Activated T-helper 17 cell treated with anti-CD3 and anti-CD28 coated beads, Interleukin-2, amount 50 U/mL, for 72 hours (primary cell): ENCODE measurements at regions not wholly inside any gene's neighbourhood (a gene's known extent, or its start where the extent isn't known, plus 50 kb on each side); places are given as distances from the start of the nearest gene placed in this dataset.

ENCODE experiments used
- ATAC-seq: fragments of 150-1000 bp; cut with Tn5 transposase; replicated peaks from 2 replicates; pipeline ENCODE4 v1.10.0; 2021; ENCODE audit warnings: mild to moderate bottlenecking, moderate library complexity
- H3K27ac Mint-ChIP-seq: one replicate; pipeline ENCODE4 v1.8.0; 2022; ENCODE audit warnings: mixed read lengths
- H3K27me3 Mint-ChIP-seq: one replicate; pipeline ENCODE4 v1.8.0; 2022; ENCODE audit warnings: mixed read lengths
- H3K36me3 Mint-ChIP-seq: one replicate; pipeline ENCODE4 v1.8.0; 2022; ENCODE audit warnings: low read depth, mild to moderate bottlenecking, mixed read lengths
- H3K4me1 Mint-ChIP-seq: one replicate; pipeline ENCODE4 v1.8.0; 2022; ENCODE audit warnings: mixed read lengths
- H3K4me3 Mint-ChIP-seq: one replicate; pipeline ENCODE4 v1.8.0; 2022; ENCODE audit warnings: mild to moderate bottlenecking, mixed read lengths
- H3K9me3 Mint-ChIP-seq: one replicate; pipeline ENCODE4 v1.8.0; 2022; ENCODE audit warnings: mixed read lengths

DNA sequence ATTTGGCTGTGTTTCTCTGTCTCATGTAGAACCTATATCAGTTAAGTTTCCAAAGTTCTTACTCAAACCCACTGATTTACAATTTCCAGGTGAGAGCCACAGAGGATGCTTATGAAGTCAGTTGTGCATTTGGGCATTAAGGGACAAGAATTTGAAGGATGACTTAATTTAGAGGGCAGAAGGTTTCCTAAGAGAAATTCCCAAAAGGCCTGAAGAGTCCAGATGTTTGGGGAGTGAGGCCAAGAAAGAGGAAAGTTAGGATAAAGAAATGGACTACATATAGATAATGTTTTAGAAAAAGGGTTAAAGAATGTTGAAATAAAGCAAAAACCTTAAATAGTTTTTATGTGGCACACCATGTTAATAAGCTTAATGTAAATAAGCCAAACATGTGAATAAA is 338.7 kb upstream of the GRM7 start:
- Mint-ChIP-seq H3K4me1 (no peaks in the 10 kb centered on the region), H3K9me3 (no peaks in the 10 kb centered on the region), H3K4me3 (no peak overlapping the region), H3K27me3 (no peaks in the 10 kb centered on the region), H3K36me3 (no peaks in the 10 kb centered on the region), H3K27ac (no peak overlapping the region)
- no peak for ATAC-seq

DNA sequence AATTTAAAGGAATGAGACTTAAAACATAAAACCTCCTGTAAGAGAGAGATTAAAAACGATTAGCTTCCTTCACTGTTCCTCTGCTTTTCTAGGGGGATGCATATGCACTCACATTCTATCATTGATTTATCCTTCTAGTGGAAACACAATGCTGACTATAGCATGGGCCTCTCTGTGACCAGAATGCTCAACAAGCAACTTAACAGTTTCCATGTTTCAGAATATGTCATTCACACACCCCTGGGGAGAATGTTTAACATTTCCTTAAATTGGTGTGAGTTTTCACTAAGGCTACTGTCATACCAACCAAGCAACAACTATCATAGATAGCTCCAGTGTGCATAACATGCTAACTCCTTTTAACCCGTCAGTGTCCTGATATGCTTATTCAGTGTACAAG is 337.9 kb upstream of the GRM7 start:
- no peak for ATAC-seq
- Mint-ChIP-seq H3K4me3 (no peak overlapping the region), H3K27me3 (no peaks in the 10 kb centered on the region), H3K36me3 (no peaks in the 10 kb centered on the region), H3K4me1 (no peaks in the 10 kb centered on the region), H3K27ac (no peak overlapping the region), H3K9me3 (no peaks in the 10 kb centered on the region)

DNA sequence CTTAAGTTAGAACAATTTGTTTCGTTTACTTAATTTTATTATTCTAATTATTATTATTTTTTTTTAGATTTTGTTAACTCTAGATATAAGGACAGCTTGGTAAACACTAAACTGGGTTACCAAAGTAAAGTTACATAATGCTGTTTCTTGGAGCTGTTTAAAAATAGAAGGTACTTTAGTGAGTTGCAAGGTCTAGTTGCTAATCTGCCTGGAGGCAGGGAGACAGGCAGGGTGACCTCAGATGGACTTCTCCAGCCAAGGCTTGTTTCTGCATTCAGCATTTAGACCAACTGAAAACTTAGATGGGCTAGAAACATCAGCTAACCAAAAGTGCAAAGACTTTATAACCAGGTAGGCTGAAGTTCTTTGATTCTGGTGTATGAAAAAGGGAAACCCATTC is 336.4 kb upstream of the GRM7 start:
- H3K4me3 Mint-ChIP-seq = no peak overlapping the region
- no peaks in the 10 kb centered on the region for H3K27me3 Mint-ChIP-seq
- no peaks in the 10 kb centered on the region for H3K9me3 Mint-ChIP-seq
- no peak for ATAC-seq
- no peaks in the 10 kb centered on the region for H3K4me1 Mint-ChIP-seq
- no peaks in the 10 kb centered on the region for H3K36me3 Mint-ChIP-seq
- H3K27ac Mint-ChIP-seq = no peak overlapping the region

DNA sequence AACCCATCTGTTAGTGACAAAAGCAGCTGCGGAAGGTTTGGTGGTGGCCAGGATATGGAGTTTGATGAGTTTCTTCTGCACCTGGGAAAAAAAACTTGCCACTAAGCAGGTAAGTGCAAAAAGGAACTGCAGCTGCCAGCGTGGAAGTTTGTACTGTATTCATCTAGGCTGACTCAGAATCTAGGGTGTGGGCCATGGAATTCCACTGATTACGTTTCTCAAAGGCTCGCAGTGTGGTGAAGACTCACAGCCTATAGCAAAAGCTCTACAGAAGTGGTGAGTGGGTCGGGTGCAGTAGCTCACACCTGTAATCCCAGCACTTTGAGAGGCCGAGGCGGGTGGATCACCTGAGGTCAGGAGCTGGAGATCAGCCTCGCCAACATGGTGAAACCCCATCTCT is 334.6 kb upstream of the GRM7 start:
- Mint-ChIP-seq H3K36me3 (no peaks in the 10 kb centered on the region), H3K4me3 (no peak overlapping the region), H3K4me1 (no peaks in the 10 kb centered on the region), H3K9me3 (no peaks in the 10 kb centered on the region), H3K27me3 (no peaks in the 10 kb centered on the region), H3K27ac (no peak overlapping the region)
- no peak for ATAC-seq

DNA sequence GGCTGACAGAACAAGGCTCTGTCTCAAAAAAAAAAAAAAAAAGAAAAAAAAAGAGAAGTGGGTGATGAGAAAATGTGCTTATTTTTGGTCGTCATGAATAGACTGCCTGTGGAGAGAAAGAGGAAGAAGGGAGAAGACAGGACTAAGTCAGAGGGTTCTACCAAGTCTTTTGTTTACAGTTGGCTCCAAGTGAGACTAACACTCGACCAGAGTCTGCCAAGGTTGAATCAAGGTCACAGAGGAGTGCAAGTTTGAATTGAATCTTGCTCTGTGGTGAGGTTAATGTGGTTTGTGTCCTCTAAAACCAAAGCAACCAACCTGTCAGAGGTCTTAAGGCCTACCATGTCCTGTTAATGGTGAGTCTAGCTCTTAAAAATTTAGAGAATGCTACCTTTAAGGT is 334.1 kb upstream of the GRM7 start:
- Mint-ChIP-seq H3K9me3 (no peaks in the 10 kb centered on the region), H3K4me1 (no peaks in the 10 kb centered on the region), H3K27me3 (no peaks in the 10 kb centered on the region), H3K4me3 (no peak overlapping the region), H3K36me3 (no peaks in the 10 kb centered on the region), H3K27ac (no peak overlapping the region)
- ATAC-seq = no peak

DNA sequence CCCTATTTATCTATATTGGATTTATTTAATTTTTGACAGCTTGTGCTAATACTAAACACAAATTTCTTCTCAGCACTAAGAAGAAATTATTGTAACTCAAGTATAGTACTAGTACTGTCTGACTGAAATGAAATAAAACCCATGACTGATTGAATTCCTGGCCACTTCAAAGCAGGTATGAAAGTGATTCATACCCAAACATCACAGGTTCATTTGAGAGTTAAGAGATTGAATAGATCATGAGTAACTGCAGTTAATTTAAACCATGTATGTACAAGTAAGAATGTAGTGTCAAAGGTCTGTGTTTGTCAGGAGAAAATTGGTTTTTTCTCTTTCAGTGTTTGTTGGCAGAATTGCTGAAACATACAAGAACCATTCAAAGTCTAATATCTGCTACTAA is 332.0 kb upstream of the GRM7 start:
- H3K4me1 Mint-ChIP-seq = no peaks in the 10 kb centered on the region
- no peaks in the 10 kb centered on the region for H3K27me3 Mint-ChIP-seq
- H3K9me3 Mint-ChIP-seq = no peaks in the 10 kb centered on the region
- H3K4me3 Mint-ChIP-seq = no peak overlapping the region
- ATAC-seq = no peak
- H3K36me3 Mint-ChIP-seq = no peaks in the 10 kb centered on the region
- H3K27ac Mint-ChIP-seq = no peak overlapping the region

DNA sequence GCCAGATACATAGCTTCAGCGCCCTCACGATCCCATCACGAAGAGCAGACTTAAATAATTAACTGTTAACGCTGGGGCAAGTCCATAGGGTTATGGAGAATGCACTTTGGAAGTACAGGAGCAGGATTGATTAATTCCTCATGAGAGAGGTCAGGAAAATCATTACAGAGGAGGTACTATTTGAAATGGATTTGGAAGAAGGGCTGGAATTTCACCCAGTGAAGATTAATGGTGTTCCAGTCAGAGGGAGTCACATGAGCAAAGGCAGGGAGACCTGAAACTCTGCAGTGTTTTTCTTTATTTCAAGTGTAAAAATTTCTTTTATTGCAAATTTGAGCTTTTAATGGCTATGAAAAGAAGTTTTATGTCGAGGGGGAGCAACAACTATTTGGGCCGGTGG is 329.8 kb upstream of the GRM7 start:
- no peaks in the 10 kb centered on the region for H3K4me1 Mint-ChIP-seq
- no peak for ATAC-seq
- H3K27me3 Mint-ChIP-seq = no peaks in the 10 kb centered on the region
- H3K9me3 Mint-ChIP-seq = peaks cover 5% of the 10 kb centered on the region
- H3K36me3 Mint-ChIP-seq = no peaks in the 10 kb centered on the region
- H3K27ac Mint-ChIP-seq = no peak overlapping the region
- no peak overlapping the region for H3K4me3 Mint-ChIP-seq

DNA sequence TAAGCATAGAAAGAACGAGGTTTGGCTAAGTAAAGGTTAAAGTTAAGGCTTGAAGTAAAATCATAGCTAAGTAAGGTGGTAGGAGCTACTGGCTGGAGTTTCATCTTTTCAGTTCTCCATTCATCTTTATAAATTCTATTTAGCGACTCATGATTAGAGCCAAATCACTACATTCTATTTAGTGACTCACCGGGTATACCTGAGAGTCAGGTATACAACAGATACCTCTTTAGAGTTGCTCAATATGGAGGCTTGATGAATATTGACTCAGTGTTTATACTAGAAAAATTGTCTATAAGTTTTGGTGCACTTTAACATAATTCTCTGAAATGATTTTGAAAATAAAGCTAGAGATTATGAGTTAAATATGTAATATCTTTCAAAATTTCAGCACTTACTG is 328.8 kb upstream of the GRM7 start:
- no peak overlapping the region for H3K27ac Mint-ChIP-seq

DNA sequence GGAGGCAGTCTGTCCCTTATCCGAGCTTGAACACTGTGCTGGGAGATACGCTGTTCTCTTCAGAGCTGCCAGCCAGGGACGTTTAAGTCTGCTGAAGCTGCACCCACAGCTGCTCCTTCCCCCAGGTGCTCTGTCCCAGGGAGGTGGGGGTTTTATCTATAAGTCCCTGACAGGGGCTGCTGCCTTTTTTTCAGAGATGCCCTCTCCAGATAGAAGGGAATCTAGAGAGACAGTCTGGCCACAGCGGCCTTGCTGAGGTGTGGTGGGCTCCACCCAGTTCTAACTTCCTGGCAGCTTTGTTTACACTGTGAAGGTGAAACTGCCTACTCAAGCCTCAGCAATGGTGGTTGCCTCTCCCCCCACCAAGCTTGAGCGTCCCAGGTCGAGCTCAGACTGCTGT is 319.9 kb upstream of the GRM7 start:
- no peak overlapping the region for H3K4me3 Mint-ChIP-seq
- ATAC-seq = no peak

More for the DNA sequence above, 328.8 kb upstream of the GRM7 start:
- ATAC-seq = no peak
- peaks cover 8% of the 10 kb centered on the region for H3K9me3 Mint-ChIP-seq
- no peak overlapping the region for H3K4me3 Mint-ChIP-seq
- no peaks in the 10 kb centered on the region for H3K36me3 Mint-ChIP-seq
- H3K27me3 Mint-ChIP-seq = no peaks in the 10 kb centered on the region
- no peaks in the 10 kb centered on the region for H3K4me1 Mint-ChIP-seq

DNA sequence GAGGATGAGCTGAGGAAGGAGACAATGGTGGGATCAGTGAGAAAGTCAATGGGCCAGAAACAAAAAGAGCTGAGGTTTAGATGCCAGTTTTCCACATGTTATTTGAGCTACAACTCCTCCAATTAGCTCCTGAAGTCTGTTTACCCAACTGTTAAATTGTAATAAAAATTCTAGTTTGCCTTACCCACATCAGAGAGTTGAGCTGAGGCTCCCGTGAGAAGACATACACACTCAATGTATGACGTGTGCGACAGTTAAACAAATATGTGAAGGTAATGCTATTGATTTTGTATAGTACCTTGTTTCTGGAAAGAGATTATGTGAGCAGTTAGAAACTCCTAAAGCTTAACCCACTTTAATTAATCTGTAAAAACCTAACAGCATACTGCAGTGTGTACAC is 318.1 kb upstream of the GRM7 start:
- H3K27me3 Mint-ChIP-seq = no peaks in the 10 kb centered on the region
- no peaks in the 10 kb centered on the region for H3K4me1 Mint-ChIP-seq
- no peak overlapping the region for H3K27ac Mint-ChIP-seq
- ATAC-seq = no peak
- H3K36me3 Mint-ChIP-seq = no peaks in the 10 kb centered on the region
- H3K4me3 Mint-ChIP-seq = no peak overlapping the region
- peaks cover 25% of the 10 kb centered on the region for H3K9me3 Mint-ChIP-seq

More for the DNA sequence above, 319.9 kb upstream of the GRM7 start:
- Mint-ChIP-seq H3K36me3 (no peaks in the 10 kb centered on the region), H3K27me3 (no peaks in the 10 kb centered on the region), H3K4me1 (no peaks in the 10 kb centered on the region), H3K9me3 (peaks cover 28% of the 10 kb centered on the region), H3K27ac (no peak overlapping the region)

DNA sequence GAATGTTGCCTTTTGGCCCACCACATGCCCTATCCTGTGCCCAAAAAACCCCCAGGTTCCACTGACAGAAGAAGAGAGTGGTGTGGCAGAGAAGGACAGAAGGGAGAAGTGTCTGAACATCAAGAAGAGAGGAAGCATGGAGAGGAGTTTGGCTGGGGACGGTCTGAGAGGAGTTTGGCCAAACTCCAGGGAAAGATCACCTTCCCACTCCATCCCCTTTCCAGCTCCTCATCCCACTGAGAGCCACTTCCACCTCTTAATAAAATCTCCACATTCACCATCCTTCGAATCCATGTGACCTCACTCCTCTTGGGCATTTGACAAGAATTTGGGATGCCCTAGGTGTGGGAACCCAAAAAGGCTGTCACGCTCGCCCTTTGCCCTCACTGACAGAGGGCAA is 311.6 kb upstream of the GRM7 start:
- no peaks in the 10 kb centered on the region for H3K4me1 Mint-ChIP-seq
- H3K4me3 Mint-ChIP-seq = no peak overlapping the region
- no peak overlapping the region for H3K27ac Mint-ChIP-seq
- no peaks in the 10 kb centered on the region for H3K27me3 Mint-ChIP-seq
- ATAC-seq = no peak
- H3K36me3 Mint-ChIP-seq = no peaks in the 10 kb centered on the region
- peaks cover 3% of the 10 kb centered on the region for H3K9me3 Mint-ChIP-seq

DNA sequence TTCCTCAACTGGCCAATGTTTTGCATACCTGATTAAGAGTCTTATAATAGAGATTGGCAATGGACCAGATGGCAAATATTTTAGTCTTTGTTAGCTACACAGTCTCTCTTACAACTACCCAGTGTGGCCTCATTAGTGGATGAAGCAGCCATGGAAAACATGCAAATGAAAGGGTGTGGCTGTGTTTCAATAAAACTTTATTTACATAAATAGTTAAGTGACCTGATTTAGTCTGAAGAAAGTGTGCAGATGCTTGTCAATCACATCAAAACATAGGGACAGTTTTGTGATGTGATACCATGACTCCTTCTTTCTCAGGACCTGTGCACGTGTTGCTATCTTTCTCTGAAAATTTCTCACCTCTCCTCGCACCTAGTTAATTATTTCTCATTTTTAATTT is 309.8 kb upstream of the GRM7 start:
- ATAC-seq = no peak
- no peaks in the 10 kb centered on the region for H3K4me1 Mint-ChIP-seq
- H3K9me3 Mint-ChIP-seq = peaks cover under 1% of the 10 kb centered on the region
- no peak overlapping the region for H3K4me3 Mint-ChIP-seq
- H3K27me3 Mint-ChIP-seq = no peaks in the 10 kb centered on the region
- H3K27ac Mint-ChIP-seq = no peak overlapping the region
- no peaks in the 10 kb centered on the region for H3K36me3 Mint-ChIP-seq

DNA sequence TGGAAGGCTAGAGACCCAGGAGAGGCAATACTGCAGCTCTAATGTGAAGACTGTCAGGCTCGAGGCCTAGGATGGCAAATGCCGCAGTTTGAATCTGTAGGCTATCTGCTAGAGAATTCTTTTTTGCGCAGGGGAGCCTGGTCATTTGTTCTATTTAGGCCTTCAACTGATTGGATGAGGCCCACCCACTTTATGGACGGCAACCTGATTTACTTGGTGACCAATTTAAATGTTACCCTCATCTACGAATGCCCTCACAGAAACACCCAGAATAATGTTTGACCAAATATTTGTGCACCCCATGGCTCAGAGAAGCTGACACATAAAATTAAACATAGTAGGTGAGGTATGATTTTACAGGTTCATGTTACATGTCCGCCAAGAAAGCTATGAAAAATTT is 300.7 kb upstream of the GRM7 start:
- H3K4me3 Mint-ChIP-seq = no peak overlapping the region
- H3K27me3 Mint-ChIP-seq = no peaks in the 10 kb centered on the region
- no peak for ATAC-seq
- no peaks in the 10 kb centered on the region for H3K36me3 Mint-ChIP-seq
- H3K4me1 Mint-ChIP-seq = no peaks in the 10 kb centered on the region
- no peak overlapping the region for H3K27ac Mint-ChIP-seq
- peaks cover 13% of the 10 kb centered on the region for H3K9me3 Mint-ChIP-seq

DNA sequence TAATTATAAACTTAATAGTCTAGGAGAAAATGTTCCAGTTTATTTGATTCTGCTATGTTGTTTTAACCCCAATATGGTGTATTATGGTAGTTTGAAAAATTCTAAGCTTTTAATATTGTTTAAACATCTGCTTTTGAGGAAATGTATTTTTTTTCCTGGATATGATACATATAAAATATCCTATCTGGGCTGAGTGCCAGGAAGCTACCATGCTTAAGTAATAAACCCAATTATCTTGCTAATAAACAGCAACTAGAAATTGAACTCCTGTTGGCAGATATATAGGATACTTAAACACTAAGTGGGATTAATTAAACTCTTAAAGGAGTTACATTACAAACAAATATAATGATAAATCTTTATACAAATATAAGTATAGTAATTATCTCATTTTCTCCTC is 293.7 kb upstream of the GRM7 start:
- ATAC-seq = no peak
- Mint-ChIP-seq H3K4me3 (no peak overlapping the region), H3K27ac (no peak overlapping the region), H3K36me3 (no peaks in the 10 kb centered on the region), H3K27me3 (no peaks in the 10 kb centered on the region), H3K9me3 (peaks cover 20% of the 10 kb centered on the region), H3K4me1 (no peaks in the 10 kb centered on the region)

DNA sequence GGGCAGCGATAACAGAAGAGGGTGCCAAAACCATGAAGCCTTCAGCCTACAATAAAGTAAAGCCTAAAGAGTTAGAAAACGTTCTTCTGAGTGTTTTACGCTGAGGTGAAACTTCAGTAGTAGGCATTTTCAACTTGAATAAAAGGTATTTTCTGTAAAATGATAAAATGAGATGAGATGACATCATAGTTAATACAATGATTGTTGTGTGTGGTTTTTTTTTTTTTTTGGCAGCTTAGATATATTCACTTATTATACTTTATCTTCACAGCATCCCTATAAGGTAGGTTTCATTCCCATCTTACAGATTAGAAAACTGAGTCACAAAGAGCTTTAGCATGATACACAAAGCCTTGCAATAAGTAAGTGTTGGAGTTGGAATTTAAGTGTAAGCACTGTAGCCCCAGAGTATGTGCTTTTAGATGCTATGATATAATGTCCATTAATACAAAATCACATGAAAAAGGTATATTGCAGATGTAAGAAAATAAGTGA is 291.9 kb upstream of the GRM7 start:
- peaks cover 15% of the 10 kb centered on the region for H3K9me3 Mint-ChIP-seq
- no peak overlapping the region for H3K27ac Mint-ChIP-seq
- no peak for ATAC-seq
- no peaks in the 10 kb centered on the region for H3K36me3 Mint-ChIP-seq
- no peaks in the 10 kb centered on the region for H3K4me1 Mint-ChIP-seq
- H3K27me3 Mint-ChIP-seq = no peaks in the 10 kb centered on the region
- no peak overlapping the region for H3K4me3 Mint-ChIP-seq

DNA sequence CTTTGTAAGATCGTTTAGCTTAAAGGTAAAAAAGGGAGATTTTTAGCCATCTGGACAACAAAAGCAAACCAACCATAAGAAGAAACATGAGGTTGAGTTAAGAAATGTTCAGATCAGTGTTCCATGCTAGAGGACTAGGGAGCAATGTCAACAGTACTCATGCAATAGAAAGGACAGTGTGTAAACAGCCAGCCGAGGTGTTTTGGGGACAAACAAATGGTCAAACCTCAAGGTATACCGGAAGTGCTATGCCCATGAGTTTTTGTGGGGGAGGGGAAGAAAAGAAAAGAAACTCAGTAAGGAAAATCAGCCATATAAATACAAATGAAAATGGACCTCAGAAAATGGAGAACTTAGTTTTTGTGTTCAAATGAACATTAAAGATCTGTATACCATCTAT is 289.5 kb upstream of the GRM7 start:
- no peaks in the 10 kb centered on the region for H3K27me3 Mint-ChIP-seq
- no peaks in the 10 kb centered on the region for H3K4me1 Mint-ChIP-seq
- no peak overlapping the region for H3K27ac Mint-ChIP-seq
- ATAC-seq = no peak
- no peak overlapping the region for H3K4me3 Mint-ChIP-seq
- no peaks in the 10 kb centered on the region for H3K36me3 Mint-ChIP-seq
- peaks cover 11% of the 10 kb centered on the region for H3K9me3 Mint-ChIP-seq
